ENCODE measurements at regions not wholly inside any gene's neighbourhood (a gene's known extent, or its start where the extent isn't known, plus 50 kb on each side); places are given as distances from the start of the nearest gene placed in this dataset.

GRCh38 chr11:20251496-20251895 is 91.2 kb upstream of the DBX1 start:
- no peak for TF ChIP-seq CTCF (conservative IDR thresholded peaks at IDR 0.05; ENCODE audit: low read depth, low read length)
- no peak overlapping the region for H3K4me3 ChIP-seq (ENCODE audit: low read depth, low read length)
- no peak for DNase-seq (ENCODE audit: low read depth)

- no peak for TF ChIP-seq CTCF (conservative IDR thresholded peaks at IDR 0.05; ENCODE audit: low read depth, low read length)
- DNase-seq (ENCODE audit: low read depth): no peak
Measured at GRCh38 chr11:20250644-20251247, 90.5 kb upstream of the DBX1 start.

GRCh38 chr11:20249796-20250195 is 89.5 kb upstream of the DBX1 start:
- no peak for DNase-seq (ENCODE audit: low read depth)
- no peak overlapping the region for H3K4me3 ChIP-seq (ENCODE audit: low read depth, low read length)
- no peak for TF ChIP-seq CTCF (conservative IDR thresholded peaks at IDR 0.05; ENCODE audit: low read depth, low read length)

More at GRCh38 chr11:20250644-20251247, 90.5 kb upstream of the DBX1 start:
- no peak overlapping the region for H3K4me3 ChIP-seq (ENCODE audit: low read depth, low read length)

- TF ChIP-seq CTCF (conservative IDR thresholded peaks at IDR 0.05; ENCODE audit: low read depth, low read length): no peak
- no peak overlapping the region for H3K4me3 ChIP-seq (ENCODE audit: low read depth, low read length)
- no peak for DNase-seq (ENCODE audit: low read depth)
Measured at GRCh38 chr11:20249378-20249777, 89.1 kb upstream of the DBX1 start.

- H3K4me3 ChIP-seq (ENCODE audit: low read depth, low read length): no peak overlapping the region
- no peak for DNase-seq (ENCODE audit: low read depth)
- TF ChIP-seq CTCF (conservative IDR thresholded peaks at IDR 0.05; ENCODE audit: low read depth, low read length): no peak
Measured at GRCh38 chr11:20248871-20249270, 88.6 kb upstream of the DBX1 start.

- no peak overlapping the region for H3K4me3 ChIP-seq (ENCODE audit: low read depth, low read length)
- TF ChIP-seq CTCF (conservative IDR thresholded peaks at IDR 0.05; ENCODE audit: low read depth, low read length): no peak
- DNase-seq (ENCODE audit: low read depth): no peak
Measured at GRCh38 chr11:20248121-20248772, 88.0 kb upstream of the DBX1 start.

GRCh38 chr11:20247591-20248007 is 87.3 kb upstream of the DBX1 start:
- DNase-seq (ENCODE audit: low read depth): no peak
- H3K4me3 ChIP-seq (ENCODE audit: low read depth, low read length): no peak overlapping the region
- TF ChIP-seq CTCF (conservative IDR thresholded peaks at IDR 0.05; ENCODE audit: low read depth, low read length): no peak
